Mesendoderm (in vitro differentiated cells): ENCODE measurements at regions not wholly inside any gene's neighbourhood (a gene's known extent, or its start where the extent isn't known, plus 50 kb on each side); places are given as distances from the start of the nearest gene placed in this dataset.
A peak's percentile ranks its signal among the peaks of the same experiment; 100 is the strongest.

Source experiments
- DNase-seq: peaks from one replicate; pipeline ENCODE4 v3.0.0; 2013
- H2AK5ac ChIP-seq: 2 replicates; pipeline ENCODE4 v1.6.1; 2013; ENCODE audit warnings: low read length, inconsistent platforms
- H2BK120ac ChIP-seq: 2 replicates; pipeline ENCODE4 v1.6.1; 2013; ENCODE audit warnings: low read depth, mild to moderate bottlenecking, low read length, moderate library complexity, mixed read lengths
- H2BK15ac ChIP-seq: replicated peaks from 2 replicates; pipeline ENCODE4 v1.6.1; 2013; ENCODE audit warnings: low read depth, mild to moderate bottlenecking, moderate library complexity
- H2BK5ac ChIP-seq: 2 replicates; pipeline ENCODE4 v1.6.1; 2013; ENCODE audit warnings: low read length, inconsistent platforms
- H3K18ac ChIP-seq: 2 replicates; pipeline ENCODE4 v1.6.1; 2013; ENCODE audit warnings: mild to moderate bottlenecking, low read length, mixed read lengths
- H3K23ac ChIP-seq: one replicate; pipeline ENCODE4 v1.6.1; 2013; ENCODE audit warnings: low read length
- H3K27ac ChIP-seq: 2 replicates; pipeline ENCODE4 v1.5.1; 2013; ENCODE audit warnings: low read depth, mild to moderate bottlenecking, inconsistent platforms, low read length, moderate library complexity
- H3K27me3 ChIP-seq: 2 replicates; pipeline ENCODE4 v1.6.1; 2013; ENCODE audit warnings: low read length, control low read depth, mild to moderate bottlenecking, inconsistent platforms; ENCODE audit not compliant: insufficient read depth, poor library complexity
- H3K36me3 ChIP-seq: 2 replicates; pipeline ENCODE4 v1.6.1; 2013; ENCODE audit warnings: low read length, inconsistent platforms; ENCODE audit not compliant: control insufficient read depth, insufficient read depth
- H3K4ac ChIP-seq: one replicate; pipeline ENCODE4 v1.6.1; 2013; ENCODE audit warnings: low read depth, mild to moderate bottlenecking, low read length, moderate library complexity
- H3K4me1 ChIP-seq: 2 replicates; pipeline ENCODE4 v1.6.1; 2013; ENCODE audit warnings: low read depth, low read length, inconsistent platforms; ENCODE audit not compliant: control insufficient read depth
- H3K4me2 ChIP-seq: 2 replicates; pipeline ENCODE4 v1.6.1; 2013; ENCODE audit warnings: low read length
- H3K4me3 ChIP-seq: 2 replicates; pipeline ENCODE4 v1.5.1; 2013; ENCODE audit warnings: mild to moderate bottlenecking, low read length
- H3K56ac ChIP-seq: one replicate; pipeline ENCODE4 v1.6.1; 2013; ENCODE audit warnings: low read length
- H3K79me1 ChIP-seq: 2 replicates; pipeline ENCODE4 v1.6.1; 2013; ENCODE audit warnings: low read length, inconsistent platforms
- H3K79me2 ChIP-seq: 2 replicates; pipeline ENCODE4 v1.6.1; 2013; ENCODE audit warnings: mild to moderate bottlenecking, low read length; ENCODE audit not compliant: control insufficient read depth, insufficient read depth
- H3K9ac ChIP-seq: 2 replicates; pipeline ENCODE4 v1.6.1; 2013; ENCODE audit warnings: low read length, inconsistent platforms
- H4K5ac ChIP-seq: one replicate; pipeline ENCODE4 v1.6.1; 2013; ENCODE audit warnings: low read length
- H4K8ac ChIP-seq: one replicate; pipeline ENCODE4 v1.6.1; 2013; ENCODE audit warnings: low read depth, mild to moderate bottlenecking, control low read depth, low read length, moderate library complexity
- WGBS: extraction: QIAGEN DNeasy Blood & Tissue Kit; methylation state at CpG from one replicate; pipeline ENCODE4 v1.1.7; 2013; ENCODE audit warnings: low lambda C conversion rate, missing lambda C conversion rate; ENCODE audit not compliant: insufficient coverage; ENCODE audit errors: extremely low coverage; 5-methylcytosine and 5-hydroxymethylcytosine counted together

DNA sequence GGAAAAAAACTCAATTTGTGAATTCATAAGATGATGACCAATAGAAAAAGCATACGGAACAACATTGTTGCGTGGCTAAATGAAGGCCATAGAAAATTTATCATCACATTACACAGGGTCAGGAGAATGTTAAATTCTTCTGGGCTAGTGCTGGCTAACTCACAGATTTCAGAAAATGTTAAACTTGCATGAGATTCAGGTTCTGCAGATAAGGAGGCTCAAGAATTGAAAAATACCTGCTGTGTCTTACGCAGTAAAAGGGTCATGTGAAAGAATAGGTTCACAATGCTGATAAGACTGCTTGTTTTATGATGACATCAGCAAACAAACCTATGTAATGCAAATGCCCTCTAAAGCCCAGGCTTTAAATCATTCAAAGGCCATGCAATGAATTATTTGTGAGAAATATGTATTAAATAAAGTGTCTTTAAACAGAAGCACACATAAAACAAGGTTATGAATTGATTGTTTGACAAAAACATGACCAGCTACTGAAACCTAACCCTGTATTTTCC lies 378.8 kb downstream of the USP25 start:
- H3K36me3 ChIP-seq, result no peaks in the 10 kb centered on the region
- H3K79me1 ChIP-seq, result no peaks in the 10 kb centered on the region
- H3K56ac ChIP-seq, result no peak overlapping the region
- no peak overlapping the region for H3K9ac ChIP-seq
- DNase-seq, result peak; percentile 1
- no peak overlapping the region for H4K8ac ChIP-seq
- H2BK15ac ChIP-seq, result no peak overlapping the region
- no peak overlapping the region for H3K18ac ChIP-seq
- no peak overlapping the region for H3K4me2 ChIP-seq
- no CpG with 5 or more reads among the region's 3 CpGs for WGBS
- no peak overlapping the region for H4K5ac ChIP-seq
- no peaks in the 10 kb centered on the region for H3K27me3 ChIP-seq
- no peaks in the 10 kb centered on the region for H3K4me1 ChIP-seq
- H3K4ac ChIP-seq, result no peak overlapping the region
- no peak overlapping the region for H2BK5ac ChIP-seq
- no peak overlapping the region for H2BK120ac ChIP-seq
- no peaks in the 10 kb centered on the region for H3K79me2 ChIP-seq
- no peak overlapping the region for H2AK5ac ChIP-seq
- no peak overlapping the region for H3K27ac ChIP-seq
- H3K23ac ChIP-seq, result no peak overlapping the region
- no peak overlapping the region for H3K4me3 ChIP-seq

DNA sequence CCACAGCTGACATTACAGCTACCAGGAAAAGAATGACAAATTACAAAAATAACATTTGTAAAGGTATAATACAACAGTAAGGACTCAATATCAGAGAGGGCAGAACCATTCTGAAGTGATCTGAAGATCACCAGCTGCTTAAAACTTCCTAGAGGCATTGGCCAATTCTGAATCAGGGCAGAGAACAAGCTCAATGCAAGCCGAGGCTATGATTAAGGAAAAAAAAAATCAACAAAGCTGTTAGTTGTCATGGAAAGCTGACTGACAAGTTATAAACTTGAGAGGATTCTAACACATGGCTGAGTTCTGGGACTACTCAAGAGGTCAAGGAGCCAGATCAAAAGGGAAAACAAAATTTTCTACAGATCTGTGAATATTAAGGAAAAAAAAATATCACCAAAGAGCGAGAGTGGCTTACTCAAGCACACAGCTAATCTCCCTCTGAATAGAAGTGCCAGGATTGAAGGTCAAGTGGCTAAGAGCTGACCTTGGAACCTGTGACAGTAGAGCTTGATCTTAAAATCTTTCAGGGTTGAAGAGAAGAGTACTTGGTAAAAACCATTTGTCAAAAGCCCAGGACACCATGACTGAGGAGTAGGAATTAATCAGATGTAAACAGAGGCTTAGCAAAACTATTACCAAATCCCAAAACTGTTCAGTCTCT lies 383.4 kb downstream of the USP25 start:
- Histone ChIP-seq H2AK5ac (no peak overlapping the region), H3K18ac (no peak overlapping the region), H3K36me3 (no peaks in the 10 kb centered on the region), H3K4me1 (no peaks in the 10 kb centered on the region), H4K8ac (no peak overlapping the region), H3K79me2 (no peaks in the 10 kb centered on the region), H3K23ac (no peak overlapping the region), H3K27ac (no peak overlapping the region), H3K79me1 (no peaks in the 10 kb centered on the region), H2BK120ac (no peak overlapping the region), H3K4ac (no peak overlapping the region), H3K9ac (no peak overlapping the region), H4K5ac (no peak overlapping the region), H3K27me3 (no peaks in the 10 kb centered on the region), H2BK5ac (no peak overlapping the region), H2BK15ac (no peak overlapping the region), H3K56ac (no peak overlapping the region), H3K4me3 (no peak overlapping the region), H3K4me2 (no peak overlapping the region)
- no peak for DNase-seq
- WGBS, result no CpG with 5 or more reads among the region's 2 CpGs

DNA sequence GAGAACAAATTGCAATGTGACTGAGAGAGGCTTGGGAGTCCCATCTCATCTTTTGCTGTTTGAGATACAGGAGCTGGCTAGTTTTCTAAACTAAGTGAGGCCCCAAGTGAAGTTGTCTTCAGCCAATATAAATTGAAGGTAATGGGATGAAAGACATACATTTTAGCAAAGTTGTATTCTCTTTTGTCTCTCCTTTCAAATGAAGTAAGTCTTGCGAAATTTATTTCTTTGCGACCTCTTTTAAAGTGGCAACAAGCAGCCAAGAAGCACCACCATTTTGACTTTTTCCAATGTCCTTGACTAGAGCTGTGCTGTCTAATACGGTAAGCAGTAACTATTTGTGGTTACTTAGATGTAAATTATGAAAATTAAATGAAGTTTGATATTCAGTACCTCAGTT lies 385.7 kb downstream of the USP25 start:
- Histone ChIP-seq H3K36me3 (no peaks in the 10 kb centered on the region), H3K79me1 (no peaks in the 10 kb centered on the region), H3K79me2 (no peaks in the 10 kb centered on the region), H3K27me3 (no peaks in the 10 kb centered on the region), H3K4me2 (no peak overlapping the region), H3K4me1 (no peaks in the 10 kb centered on the region), H3K4ac (no peak overlapping the region), H4K8ac (no peak overlapping the region), H3K9ac (no peak overlapping the region), H2BK15ac (no peak overlapping the region), H3K4me3 (no peak overlapping the region), H3K27ac (no peak overlapping the region), H4K5ac (no peak overlapping the region), H2BK120ac (no peak overlapping the region), H3K23ac (no peak overlapping the region), H3K18ac (no peak overlapping the region), H2BK5ac (no peak overlapping the region), H2AK5ac (no peak overlapping the region), H3K56ac (no peak overlapping the region)
- no CpG with 5 or more reads among the region's 3 CpGs for WGBS
- DNase-seq, result no peak

DNA sequence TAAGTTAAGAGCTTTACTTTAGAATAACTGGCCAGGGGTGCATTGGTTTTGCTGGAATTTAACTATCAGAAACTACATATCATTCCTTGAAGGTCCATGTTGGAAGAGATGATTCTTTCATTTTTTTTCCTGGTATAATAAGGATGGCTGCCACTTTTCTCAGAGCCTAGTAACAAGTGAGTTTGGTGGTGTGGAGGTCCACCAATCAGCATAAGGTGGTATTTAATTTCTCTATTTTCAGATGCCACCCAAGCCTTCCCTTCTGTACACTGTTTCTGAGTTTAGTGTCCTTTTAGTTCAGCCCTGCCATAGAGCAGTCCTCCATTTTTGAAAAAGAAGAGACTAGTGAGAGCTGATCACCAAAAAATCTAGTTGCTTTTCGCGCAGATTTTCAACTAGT lies 386.3 kb downstream of the USP25 start:
- H4K5ac ChIP-seq, result no peak overlapping the region
- no peaks in the 10 kb centered on the region for H3K36me3 ChIP-seq
- no peak overlapping the region for H2BK120ac ChIP-seq
- H3K18ac ChIP-seq, result no peak overlapping the region
- no peaks in the 10 kb centered on the region for H3K79me1 ChIP-seq
- H3K56ac ChIP-seq, result no peak overlapping the region
- no peak overlapping the region for H2BK5ac ChIP-seq
- no peak for DNase-seq
- H2AK5ac ChIP-seq, result no peak overlapping the region
- no peaks in the 10 kb centered on the region for H3K27me3 ChIP-seq
- H3K27ac ChIP-seq, result no peak overlapping the region
- no peak overlapping the region for H3K23ac ChIP-seq
- H3K79me2 ChIP-seq, result no peaks in the 10 kb centered on the region
- no peak overlapping the region for H2BK15ac ChIP-seq
- H3K9ac ChIP-seq, result no peak overlapping the region
- no peak overlapping the region for H3K4ac ChIP-seq
- no peak overlapping the region for H3K4me3 ChIP-seq
- no CpG with 5 or more reads among the region's 2 CpGs for WGBS
- no peak overlapping the region for H4K8ac ChIP-seq
- H3K4me1 ChIP-seq, result no peaks in the 10 kb centered on the region
- no peak overlapping the region for H3K4me2 ChIP-seq

DNA sequence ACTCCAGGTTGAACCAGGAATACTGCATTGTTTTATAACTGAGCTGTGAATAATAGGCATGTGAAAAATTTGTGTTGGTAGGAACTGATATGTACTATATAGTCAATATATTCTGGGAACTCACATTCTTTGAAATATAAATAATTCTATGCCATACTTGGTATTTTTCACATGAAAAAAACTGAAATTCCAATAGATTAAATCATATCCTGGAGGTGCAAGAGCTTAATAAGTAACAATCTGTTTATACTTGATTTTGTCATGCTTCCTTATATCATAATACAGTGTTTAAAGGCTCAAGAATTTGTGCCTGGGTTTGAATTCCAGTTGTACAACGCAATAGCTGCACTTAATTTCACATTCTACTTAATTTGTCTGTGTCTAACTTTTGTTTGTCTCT lies 387.0 kb downstream of the USP25 start:
- Histone ChIP-seq H4K5ac (no peak overlapping the region), H3K4ac (no peak overlapping the region), H3K9ac (no peak overlapping the region), H3K36me3 (no peaks in the 10 kb centered on the region), H3K4me1 (no peaks in the 10 kb centered on the region), H3K18ac (no peak overlapping the region), H2BK120ac (no peak overlapping the region), H3K27me3 (no peaks in the 10 kb centered on the region), H2BK5ac (no peak overlapping the region), H2AK5ac (no peak overlapping the region), H3K4me3 (no peak overlapping the region), H3K4me2 (no peak overlapping the region), H3K23ac (no peak overlapping the region), H2BK15ac (no peak overlapping the region), H3K56ac (no peak overlapping the region), H3K79me2 (no peaks in the 10 kb centered on the region), H3K27ac (no peak overlapping the region), H3K79me1 (no peaks in the 10 kb centered on the region), H4K8ac (no peak overlapping the region)
- DNase-seq, result no peak
- WGBS, result no CpG with 5 or more reads among the region's 1 CpG

DNA sequence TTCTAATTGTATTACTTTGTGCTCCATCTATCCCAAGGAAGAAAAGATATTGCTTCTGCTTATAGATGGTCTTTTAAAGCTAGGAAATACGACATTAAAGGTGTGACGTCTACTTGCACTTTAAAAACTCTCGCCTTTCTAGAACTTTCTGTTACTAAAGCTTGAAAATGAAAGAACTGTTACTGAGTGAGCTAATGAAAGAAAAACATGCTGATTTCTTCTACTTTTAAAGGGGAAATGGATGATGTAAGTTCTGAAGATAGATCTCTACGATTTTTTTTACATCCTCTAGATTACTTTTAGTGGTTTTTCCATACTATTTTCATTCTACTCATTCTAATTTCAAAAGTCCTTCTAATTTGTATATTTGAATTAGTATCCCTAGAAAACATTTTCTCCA lies 387.5 kb downstream of the USP25 start:
- Histone ChIP-seq H2BK120ac (no peak overlapping the region), H3K79me2 (no peaks in the 10 kb centered on the region), H2AK5ac (no peak overlapping the region), H2BK5ac (no peak overlapping the region), H3K4me1 (no peaks in the 10 kb centered on the region), H3K4me3 (no peak overlapping the region), H3K4ac (no peak overlapping the region), H3K18ac (no peak overlapping the region), H3K36me3 (no peaks in the 10 kb centered on the region), H2BK15ac (no peak overlapping the region), H3K27ac (no peak overlapping the region), H4K8ac (no peak overlapping the region), H3K79me1 (no peaks in the 10 kb centered on the region), H3K4me2 (no peak overlapping the region), H4K5ac (no peak overlapping the region), H3K9ac (no peak overlapping the region), H3K27me3 (no peaks in the 10 kb centered on the region), H3K56ac (no peak overlapping the region), H3K23ac (no peak overlapping the region)
- WGBS, result no CpG with 5 or more reads among the region's 4 CpGs
- DNase-seq, result no peak
